BJ (cell line): ENCODE measurements at regions not wholly inside any gene's neighbourhood (a gene's known extent, or its start where the extent isn't known, plus 50 kb on each side); places are given as distances from the start of the nearest gene placed in this dataset.
A peak's percentile ranks its signal among the peaks of the same experiment; 100 is the strongest.

ENCODE experiments used
- CTCF ChIA-PET: fragments of 350-600 bp; formaldehyde crosslinking; extraction: SDS; loops from one replicate; lab custom pipeline; 2021; ENCODE audit warnings: antibody characterized with exemption, inconsistent platforms; lab: Yijun Ruan, JAX
- POLR2A ChIA-PET: fragments of 300-600 bp; sonication (Branson Sonifier 250); formaldehyde crosslinking; extraction: SDS; loops from one replicate; lab custom pipeline; 2021; ENCODE audit warnings: antibody characterized with exemption; lab: Charles Lee
- DNase-seq: peaks from one replicate; pipeline ENCODE4 v3.0.0-alpha.2; 2011; ENCODE audit warnings: low read depth
- H3K27me3 ChIP-seq: 2 replicates; pipeline ENCODE4 v1.6.0; 2011; ENCODE audit warnings: low read length; ENCODE audit not compliant: control insufficient read depth, insufficient read depth
- H3K36me3 ChIP-seq: 2 replicates; pipeline ENCODE4 v1.5.1; 2011; ENCODE audit warnings: low read length; ENCODE audit not compliant: control insufficient read depth, insufficient read depth
- H3K4me3 ChIP-seq: 2 replicates; pipeline ENCODE4 v1.5.1; 2011; ENCODE audit warnings: low read depth, mild to moderate bottlenecking, control low read depth, low read length
- TF ChIP-seq, protein P1 (sequence below): IDR thresholded peaks from 2 replicates; pipeline ENCODE4 v1.5.1; 2011; ENCODE audit warnings: low read depth, mild to moderate bottlenecking, control low read depth, inconsistent platforms, low read length, moderate library complexity; ENCODE audit not compliant: insufficient read depth

DNA sequence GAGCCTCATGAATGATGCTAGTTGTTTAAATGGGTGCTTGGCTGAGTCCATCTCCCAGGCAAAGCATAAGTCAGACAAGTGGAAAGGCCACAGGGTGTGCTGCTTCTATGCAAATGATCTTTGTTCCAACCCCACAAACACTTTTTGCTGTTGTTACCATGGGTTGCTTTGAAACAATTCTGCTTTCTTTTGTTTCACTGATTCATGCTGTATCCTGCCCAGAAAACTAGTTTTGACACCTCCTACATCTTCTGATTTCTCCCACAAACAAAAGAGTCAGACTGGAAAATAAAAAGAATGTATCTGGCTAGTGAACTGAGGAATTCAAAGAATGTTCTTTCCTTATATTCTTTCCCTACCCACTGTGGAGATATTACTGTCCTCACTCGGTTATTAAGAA lies 298.6 kb downstream of the DIRAS2 start:
- DNase-seq, result peak; percentile 36
- Histone ChIP-seq H3K27me3 (no peaks in the 10 kb centered on the region; the same call in 1 of the 2 replicates), H3K36me3 (no peaks in the 10 kb centered on the region), H3K4me3 (no peak overlapping the region)
- POLR2A ChIA-PET, result interaction anchor here (0.6 kb wide), 1 partner anchor 20 kb away, joined by 3 read pairs; no protein-coding TSS in a partner anchor
- CTCF ChIA-PET, result no interaction called here
- TF ChIP-seq, protein P1, sequence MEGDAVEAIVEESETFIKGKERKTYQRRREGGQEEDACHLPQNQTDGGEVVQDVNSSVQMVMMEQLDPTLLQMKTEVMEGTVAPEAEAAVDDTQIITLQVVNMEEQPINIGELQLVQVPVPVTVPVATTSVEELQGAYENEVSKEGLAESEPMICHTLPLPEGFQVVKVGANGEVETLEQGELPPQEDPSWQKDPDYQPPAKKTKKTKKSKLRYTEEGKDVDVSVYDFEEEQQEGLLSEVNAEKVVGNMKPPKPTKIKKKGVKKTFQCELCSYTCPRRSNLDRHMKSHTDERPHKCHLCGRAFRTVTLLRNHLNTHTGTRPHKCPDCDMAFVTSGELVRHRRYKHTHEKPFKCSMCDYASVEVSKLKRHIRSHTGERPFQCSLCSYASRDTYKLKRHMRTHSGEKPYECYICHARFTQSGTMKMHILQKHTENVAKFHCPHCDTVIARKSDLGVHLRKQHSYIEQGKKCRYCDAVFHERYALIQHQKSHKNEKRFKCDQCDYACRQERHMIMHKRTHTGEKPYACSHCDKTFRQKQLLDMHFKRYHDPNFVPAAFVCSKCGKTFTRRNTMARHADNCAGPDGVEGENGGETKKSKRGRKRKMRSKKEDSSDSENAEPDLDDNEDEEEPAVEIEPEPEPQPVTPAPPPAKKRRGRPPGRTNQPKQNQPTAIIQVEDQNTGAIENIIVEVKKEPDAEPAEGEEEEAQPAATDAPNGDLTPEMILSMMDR, result no peak

DNA sequence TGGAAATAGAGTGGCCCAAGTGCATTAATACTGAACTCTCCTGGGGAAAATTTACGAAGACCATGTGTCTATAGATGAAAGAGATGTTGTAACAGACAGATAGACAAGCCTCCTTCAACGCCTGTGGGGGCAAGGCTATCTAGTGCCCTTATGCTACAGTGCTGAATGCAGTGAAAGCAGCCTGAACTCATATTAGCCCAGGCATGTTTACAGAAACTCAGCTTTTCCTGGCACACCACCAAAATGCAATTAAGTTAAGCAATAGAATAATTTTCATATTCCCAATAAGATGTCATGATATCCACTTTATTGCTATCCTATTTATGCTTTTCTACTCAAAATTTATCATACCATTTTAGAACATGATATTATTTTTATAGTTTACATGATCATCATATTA lies 277.0 kb downstream of the DIRAS2 start:
- CTCF ChIA-PET, result no interaction called here
- POLR2A ChIA-PET, result no interaction called here
- no peaks in the 10 kb centered on the region for H3K27me3 ChIP-seq
- TF ChIP-seq, protein P1, result no peak
- no peak for DNase-seq
- H3K4me3 ChIP-seq, result no peak overlapping the region
- H3K36me3 ChIP-seq, result no peaks in the 10 kb centered on the region

GRCh38 chr9:90368241-90368640 lies 274.4 kb downstream of the DIRAS2 start:
- ChIA-PET POLR2A (no interaction called here), CTCF (no interaction called here)
- no peak overlapping the region for H3K4me3 ChIP-seq
- no peaks in the 10 kb centered on the region for H3K36me3 ChIP-seq
- TF ChIP-seq, protein P1, result no peak
- DNase-seq, result no peak
- no peaks in the 10 kb centered on the region for H3K27me3 ChIP-seq

DNA sequence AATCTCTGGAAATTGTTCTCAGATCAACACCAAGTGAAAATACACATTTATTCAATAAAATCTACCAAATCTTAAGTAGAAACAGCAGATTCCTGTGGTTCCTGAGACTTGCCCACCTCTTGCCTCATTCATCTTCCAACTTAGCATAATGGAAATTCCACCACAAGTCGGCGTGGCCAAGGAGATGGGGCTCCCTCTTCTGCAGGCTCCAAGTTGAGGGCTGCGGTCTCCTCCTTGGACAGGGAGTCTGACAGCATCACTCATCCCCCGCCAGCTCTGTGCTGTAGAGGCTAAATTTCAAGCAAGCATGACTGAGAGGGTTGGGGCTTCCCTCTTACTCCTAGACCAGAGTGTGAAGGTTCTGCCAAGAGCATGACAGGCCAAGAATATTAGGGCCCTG lies 273.7 kb downstream of the DIRAS2 start:
- Histone ChIP-seq H3K4me3 (no peak overlapping the region), H3K36me3 (no peaks in the 10 kb centered on the region), H3K27me3 (no peaks in the 10 kb centered on the region)
- POLR2A ChIA-PET, result interaction anchor here (0.7 kb wide), 1 partner anchor 45 kb away, joined by 4 read pairs; no protein-coding TSS in a partner anchor
- DNase-seq, result no peak
- CTCF ChIA-PET, result no interaction called here
- TF ChIP-seq, protein P1, result no peak

- DNase-seq, result no peak
- ChIA-PET CTCF (no interaction called here), POLR2A (no interaction called here)
- TF ChIP-seq, protein P1, result no peak
- no peaks in the 10 kb centered on the region for H3K27me3 ChIP-seq
- H3K36me3 ChIP-seq, result no peaks in the 10 kb centered on the region
- no peak overlapping the region for H3K4me3 ChIP-seq
Observed at GRCh38 chr9:90379771-90380170, 262.9 kb downstream of the DIRAS2 start.
